GM20000 (cell line): ENCODE measurements at regions not wholly inside any gene's neighbourhood (a gene's known extent, or its start where the extent isn't known, plus 50 kb on each side); places are given as distances from the start of the nearest gene placed in this dataset.
"Not testable (repeated sequence)": the region's sequence is repeated elsewhere in the genome, so short reads cannot be mapped to it uniquely, and the experiment has no call there.

Experiments
- DNase-seq: peaks from one replicate; pipeline ENCODE4 v3.0.0; 2012; ENCODE audit warnings: low spot score
- CTCF ChIP-seq: IDR thresholded peaks from 2 replicates; pipeline ENCODE4 v1.5.1; 2012; ENCODE audit warnings: mild to moderate bottlenecking, control low read depth; ENCODE audit errors: extremely low read depth, missing control alignments

GRCh38 chr4:66946761-66947160 lies 598.5 kb downstream of the CENPC start:
- TF ChIP-seq CTCF = no peak
- DNase-seq = no peak

- TF ChIP-seq CTCF = no peak
- no peak for DNase-seq
These were observed 602.2 kb downstream of the CENPC start for GRCh38 chr4:66943112-66943511.

- not testable (repeated sequence) for DNase-seq
These were observed 613.3 kb downstream of the CENPC start for GRCh38 chr4:66931981-66932380.

- TF ChIP-seq CTCF = no peak
- no peak for DNase-seq
These were observed 615.1 kb downstream of the CENPC start for GRCh38 chr4:66930206-66930605.

- TF ChIP-seq CTCF = no peak
- no peak for DNase-seq
These were observed 615.6 kb downstream of the CENPC start for GRCh38 chr4:66929748-66930147.

GRCh38 chr4:66928881-66929280 lies 616.4 kb downstream of the CENPC start:
- DNase-seq = not testable (repeated sequence)

- no peak for TF ChIP-seq CTCF
- DNase-seq = no peak
These were observed 617.4 kb downstream of the CENPC start for GRCh38 chr4:66927937-66928336.

- DNase-seq = no peak
- no peak for TF ChIP-seq CTCF
These were observed 618.6 kb downstream of the CENPC start for GRCh38 chr4:66926687-66927086.
